Natural killer cell treated with Interleukin-12 subunit alpha and Interleukin-12 subunit beta and Interleukin-15 and Interleukin-18, amount 100 ng/mL, for 72 hours (primary cell): ENCODE measurements at regions not wholly inside any gene's neighbourhood (a gene's known extent, or its start where the extent isn't known, plus 50 kb on each side); places are given as distances from the start of the nearest gene placed in this dataset.

Experiments used
- ATAC-seq, 2 donors: fragments of 150-1000 bp; cut with Tn5 transposase in 1 of 2; sonication (Bioruptor Pico), chemical (Tn5 transposase) in 1 of 2; 2 replicates each; pipeline ENCODE4 v1.10.0; 2021
- DNase-seq: peaks from one replicate; pipeline ENCODE4 v3.0.0; 2022; ENCODE audit warnings: low spot score
- H3K27ac Mint-ChIP-seq, 2 donors: 1 replicate in 1 of 2; 2 replicates in 1 of 2; pipeline ENCODE4 v1.8.0; 2022; ENCODE audit warnings: mixed read lengths in 2 of 2, mild to moderate bottlenecking in 1 of 2, moderate library complexity in 1 of 2
- H3K27me3 Mint-ChIP-seq, 2 donors: 1 replicate in 1 of 2; 2 replicates in 1 of 2; pipeline ENCODE4 v1.8.0; 2022; ENCODE audit warnings: mixed read lengths in 2 of 2
- H3K36me3 Mint-ChIP-seq: one replicate; pipeline ENCODE4 v1.8.0; 2022; ENCODE audit warnings: mixed read lengths
- H3K4me1 Mint-ChIP-seq, 2 donors: 1 replicate in 1 of 2; 2 replicates in 1 of 2; pipeline ENCODE4 v1.8.0; 2022; ENCODE audit warnings: low read depth in 2 of 2, mixed read lengths in 2 of 2, mild to moderate bottlenecking in 1 of 2
- H3K4me3 Mint-ChIP-seq: one replicate; pipeline ENCODE4 v1.8.0; 2022; ENCODE audit warnings: mixed read lengths
- H3K9me3 Mint-ChIP-seq: 2 replicates; pipeline ENCODE4 v1.8.0; 2022; ENCODE audit warnings: mixed read lengths

GRCh38 chr6:4513561-4513960 lies 262.6 kb upstream of the CDYL start:
- ATAC-seq: no peak
- H3K27ac Mint-ChIP-seq: no peak overlapping the region
- H3K4me1 Mint-ChIP-seq: no peaks in the 10 kb centered on the region
- no peaks in the 10 kb centered on the region for H3K36me3 Mint-ChIP-seq
- H3K9me3 Mint-ChIP-seq: no peaks in the 10 kb centered on the region
- no peak overlapping the region for H3K4me3 Mint-ChIP-seq
- H3K27me3 Mint-ChIP-seq: peaks cover 19 to 34% of the 10 kb centered on the region in 2 donors
- no peak for DNase-seq

- no peak overlapping the region for H3K4me3 Mint-ChIP-seq
- H3K4me1 Mint-ChIP-seq: no peaks in the 10 kb centered on the region
- H3K9me3 Mint-ChIP-seq: no peaks in the 10 kb centered on the region
- ATAC-seq: no peak
- H3K27me3 Mint-ChIP-seq: peaks cover 17 to 37% of the 10 kb centered on the region in 2 donors
- DNase-seq: no peak
- no peaks in the 10 kb centered on the region for H3K36me3 Mint-ChIP-seq
- no peak overlapping the region for H3K27ac Mint-ChIP-seq
Observed at GRCh38 chr6:4512051-4512471, 264.1 kb upstream of the CDYL start.

- ATAC-seq (no peak), DNase-seq (no peak)
- Mint-ChIP-seq H3K36me3 (no peaks in the 10 kb centered on the region), H3K9me3 (no peaks in the 10 kb centered on the region), H3K4me1 (no peaks in the 10 kb centered on the region), H3K4me3 (no peak overlapping the region), H3K27me3 (peaks cover 17 to 37% of the 10 kb centered on the region in 2 donors), H3K27ac (no peak overlapping the region)
Observed at GRCh38 chr6:4511641-4512020, 264.6 kb upstream of the CDYL start.

GRCh38 chr6:4510906-4511640 lies 265.1 kb upstream of the CDYL start:
- Mint-ChIP-seq H3K9me3 (no peaks in the 10 kb centered on the region), H3K27me3 (peaks cover 14 to 31% of the 10 kb centered on the region in 2 donors), H3K4me1 (no peaks in the 10 kb centered on the region), H3K27ac (no peak overlapping the region), H3K4me3 (no peak overlapping the region), H3K36me3 (no peaks in the 10 kb centered on the region)
- DNase-seq (no peak), ATAC-seq (peak in 1 of 2 donors; percentile 13)

- Mint-ChIP-seq H3K27me3 (peaks cover 14 to 25% of the 10 kb centered on the region in 2 donors), H3K4me1 (no peaks in the 10 kb centered on the region), H3K4me3 (no peak overlapping the region), H3K27ac (no peak overlapping the region), H3K36me3 (no peaks in the 10 kb centered on the region), H3K9me3 (no peaks in the 10 kb centered on the region)
- ATAC-seq (peak in 1 of 2 donors; percentile 7), DNase-seq (no peak)
Observed at GRCh38 chr6:4510317-4510716, 265.9 kb upstream of the CDYL start.

- Mint-ChIP-seq H3K4me1 (no peaks in the 10 kb centered on the region), H3K9me3 (no peaks in the 10 kb centered on the region), H3K4me3 (no peak overlapping the region), H3K27ac (no peak overlapping the region), H3K27me3 (peaks cover 17 to 26% of the 10 kb centered on the region in 2 donors), H3K36me3 (no peaks in the 10 kb centered on the region)
- ATAC-seq: no peak
- DNase-seq: no peak
Observed at GRCh38 chr6:4509506-4509905, 266.7 kb upstream of the CDYL start.

GRCh38 chr6:4506792-4507191 lies 269.4 kb upstream of the CDYL start:
- no peaks in the 10 kb centered on the region for H3K36me3 Mint-ChIP-seq
- peaks cover 18 to 50% of the 10 kb centered on the region in 2 donors for H3K27me3 Mint-ChIP-seq
- H3K4me3 Mint-ChIP-seq: no peak overlapping the region
- DNase-seq (no peak), ATAC-seq (no peak)
- H3K27ac Mint-ChIP-seq: no peak overlapping the region
- H3K4me1 Mint-ChIP-seq: no peaks in the 10 kb centered on the region
- H3K9me3 Mint-ChIP-seq: peaks cover 4% of the 10 kb centered on the region

- Mint-ChIP-seq H3K4me3 (no peak overlapping the region), H3K4me1 (no peaks in the 10 kb centered on the region), H3K9me3 (peaks cover 4% of the 10 kb centered on the region), H3K27me3 (peaks cover 19 to 52% of the 10 kb centered on the region in 2 donors), H3K36me3 (no peaks in the 10 kb centered on the region), H3K27ac (no peak overlapping the region)
- DNase-seq: no peak
- no peak for ATAC-seq
Observed at GRCh38 chr6:4506223-4506622, 270.0 kb upstream of the CDYL start.

GRCh38 chr6:4504700-4505099 lies 271.5 kb upstream of the CDYL start:
- ATAC-seq (no peak), DNase-seq (no peak)
- H3K4me3 Mint-ChIP-seq: no peak overlapping the region
- H3K27me3 Mint-ChIP-seq: peaks cover 15 to 59% of the 10 kb centered on the region in 2 donors
- no peaks in the 10 kb centered on the region for H3K36me3 Mint-ChIP-seq
- H3K27ac Mint-ChIP-seq: no peak overlapping the region
- H3K4me1 Mint-ChIP-seq: no peaks in the 10 kb centered on the region
- H3K9me3 Mint-ChIP-seq: peaks cover 4% of the 10 kb centered on the region

GRCh38 chr6:4503700-4504099 lies 272.5 kb upstream of the CDYL start:
- Mint-ChIP-seq H3K4me1 (no peaks in the 10 kb centered on the region), H3K36me3 (no peaks in the 10 kb centered on the region), H3K27ac (no peak overlapping the region), H3K27me3 (peaks cover 18 to 60% of the 10 kb centered on the region in 2 donors), H3K4me3 (no peak overlapping the region), H3K9me3 (peaks cover 4% of the 10 kb centered on the region)
- ATAC-seq (no peak), DNase-seq (no peak)

- no peak overlapping the region for H3K4me3 Mint-ChIP-seq
- no peak overlapping the region for H3K27ac Mint-ChIP-seq
- DNase-seq (no peak), ATAC-seq (no peak)
- no peaks in the 10 kb centered on the region for H3K9me3 Mint-ChIP-seq
- peaks cover 11 to 36% of the 10 kb centered on the region in 2 donors for H3K27me3 Mint-ChIP-seq
- H3K4me1 Mint-ChIP-seq: no peaks in the 10 kb centered on the region
- H3K36me3 Mint-ChIP-seq: no peaks in the 10 kb centered on the region
Observed at GRCh38 chr6:4496284-4496683, 279.9 kb upstream of the CDYL start.

- DNase-seq: no peak
- peaks cover 21% of the 10 kb centered on the region for H3K36me3 Mint-ChIP-seq
- ATAC-seq: no peak
- H3K27me3 Mint-ChIP-seq: peaks cover 0 to 2% of the 10 kb centered on the region in 2 donors
- H3K4me3 Mint-ChIP-seq: no peak overlapping the region
- H3K27ac Mint-ChIP-seq: no peak overlapping the region
- H3K9me3 Mint-ChIP-seq: peaks cover 12% of the 10 kb centered on the region
- H3K4me1 Mint-ChIP-seq: no peaks in the 10 kb centered on the region
Observed at GRCh38 chr6:4491501-4492260, 284.5 kb upstream of the CDYL start.

GRCh38 chr6:4489538-4489937 lies 286.7 kb upstream of the CDYL start:
- ATAC-seq (no peak), DNase-seq (no peak)
- H3K4me3 Mint-ChIP-seq: no peak overlapping the region
- peaks cover 12% of the 10 kb centered on the region for H3K9me3 Mint-ChIP-seq
- H3K36me3 Mint-ChIP-seq: peaks cover 21% of the 10 kb centered on the region
- no peak overlapping the region for H3K27ac Mint-ChIP-seq
- H3K27me3 Mint-ChIP-seq: peaks cover 0 to 5% of the 10 kb centered on the region in 2 donors
- no peaks in the 10 kb centered on the region for H3K4me1 Mint-ChIP-seq

- peaks cover 21% of the 10 kb centered on the region for H3K36me3 Mint-ChIP-seq
- H3K4me1 Mint-ChIP-seq: no peaks in the 10 kb centered on the region
- H3K27me3 Mint-ChIP-seq: peaks cover 0 to 5% of the 10 kb centered on the region in 2 donors
- peaks cover 12% of the 10 kb centered on the region for H3K9me3 Mint-ChIP-seq
- H3K27ac Mint-ChIP-seq: no peak overlapping the region
- ATAC-seq (no peak), DNase-seq (no peak)
- no peak overlapping the region for H3K4me3 Mint-ChIP-seq
Observed at GRCh38 chr6:4488389-4488788, 287.8 kb upstream of the CDYL start.
